SK-N-SH (cell line): ENCODE measurements at regions not wholly inside any gene's neighbourhood (a gene's known extent, or its start where the extent isn't known, plus 50 kb on each side); places are given as distances from the start of the nearest gene placed in this dataset.

Source experiments
- CTCF ChIA-PET: fragments of 300-600, 350-600 bp; formaldehyde crosslinking; extraction: SDS; loops from one replicate; lab custom pipeline; 2021; lab: Yijun Ruan, JAX
- POLR2A ChIA-PET: fragments of 350-600 bp; sonication (Branson Sonifier 250); formaldehyde crosslinking; extraction: SDS; loops from one replicate; lab custom pipeline; 2020; ENCODE audit warnings: antibody characterized with exemption, inconsistent platforms; lab: Yijun Ruan, JAX
- DNase-seq: peaks from one replicate; pipeline ENCODE4 v3.0.0; 2012
- H2AFZ ChIP-seq: fragments of 200-600 bp; sonication (generic); 2 replicates; pipeline ENCODE4 v1.8.1; 2016; ENCODE audit warnings: antibody characterized with exemption, mild to moderate bottlenecking, low read depth
- H3F3A ChIP-seq: fragments of 200-600 bp; sonication (generic); replicated peaks from 2 replicates; pipeline ENCODE3; 2016; ENCODE audit warnings: antibody characterized with exemption, mild to moderate bottlenecking; ENCODE audit not compliant: insufficient read depth
- H3K27ac ChIP-seq, 2 experiments: fragments of 200-500 bp in 1 of 2; fragments of 200-600 bp in 1 of 2; sonication (Bioruptor generic) in 1 of 2; sonication (generic), shearing (Covaris generic) in 1 of 2; 2 replicates each; pipeline versions ENCODE4 v1.5.1 to v1.6.1; 2014 to 2016; ENCODE audit warnings: low read depth in 2 of 2, inconsistent platforms in 1 of 2, low read length in 1 of 2, mild to moderate bottlenecking in 1 of 2, mixed read lengths in 1 of 2
- H3K27me3 ChIP-seq: fragments of 200-600 bp; sonication (generic), shearing (Covaris generic); 2 replicates; pipeline ENCODE4 v1.6.1; 2016; ENCODE audit warnings: mixed run types; ENCODE audit not compliant: insufficient read depth
- H3K36me3 ChIP-seq, 2 experiments: fragments of 200-500 bp in 1 of 2; fragments of 200-600 bp in 1 of 2; sonication (Bioruptor generic) in 1 of 2; sonication (generic) in 1 of 2; replicated peaks in 1 of 2; 2 replicates each; pipeline versions ENCODE3 to v1.5.1; 2014 to 2016; ENCODE audit warnings: low read length in 1 of 2, mild to moderate bottlenecking in 1 of 2; ENCODE audit not compliant: insufficient read depth in 2 of 2, control insufficient read depth in 1 of 2
- H3K4me1 ChIP-seq, 2 experiments: fragments of 200-500 bp in 1 of 2; fragments of 200-600 bp in 1 of 2; sonication (Bioruptor generic) in 1 of 2; sonication (generic), shearing (Covaris generic) in 1 of 2; 2 replicates each; pipeline versions ENCODE4 v1.5.1 to v1.6.1; 2014 to 2016; ENCODE audit warnings: low read depth in 1 of 2, low read length in 1 of 2, mixed run types in 1 of 2; ENCODE audit not compliant: insufficient read depth in 2 of 2, control insufficient read depth in 1 of 2
- H3K4me2 ChIP-seq: fragments of 200-600 bp; sonication (generic), shearing (Covaris generic); 2 replicates; pipeline ENCODE4 v1.6.1; 2017; ENCODE audit warnings: mixed run types
- H3K4me3 ChIP-seq, 2 experiments: fragments of 200-500 bp in 1 of 2; fragments of 200-600 bp in 1 of 2; sonication (Bioruptor generic) in 1 of 2; sonication (generic), shearing (Covaris generic) in 1 of 2; 2 replicates each; pipeline versions ENCODE4 v1.5.1 to v1.8.1; 2014 to 2016; ENCODE audit warnings: low read depth in 2 of 2, inconsistent platforms in 1 of 2, low read length in 1 of 2, mild to moderate bottlenecking in 1 of 2, mixed read lengths in 1 of 2, moderate library complexity in 1 of 2
- H3K79me2 ChIP-seq: fragments of 200-600 bp; sonication (generic); 2 replicates; pipeline ENCODE4 v1.8.1; 2017; ENCODE audit warnings: mild to moderate bottlenecking; ENCODE audit not compliant: insufficient read depth
- H3K9ac ChIP-seq: fragments of 200-600 bp; sonication (generic); 2 replicates; pipeline ENCODE4 v1.6.1; 2017; ENCODE audit warnings: mixed run types
- H3K9me2 ChIP-seq: fragments of 200-600 bp; sonication (generic); 2 replicates; pipeline ENCODE4 v1.6.1; 2017; ENCODE audit warnings: mixed run types
- H3K9me3 ChIP-seq: fragments of 200-600 bp; sonication (generic); 2 replicates; pipeline ENCODE4 v1.6.1; 2017; ENCODE audit warnings: mixed run types, mild to moderate bottlenecking, moderate library complexity
- H4K20me1 ChIP-seq: fragments of 200-600 bp; sonication (generic); 2 replicates; pipeline ENCODE4 v1.6.1; 2017; ENCODE audit warnings: mild to moderate bottlenecking, mixed run types; ENCODE audit not compliant: insufficient read depth
- CHD2 ChIP-seq: fragments of 150-350 bp; IDR thresholded peaks from 2 replicates; pipeline ENCODE4 v1.6.1; 2018; ENCODE audit warnings: low read length; ENCODE audit not compliant: partially characterized antibody
- EP300 ChIP-seq, 2 experiments: IDR thresholded peaks; 2 replicates each; pipeline versions ENCODE4 v1.4.0 to v1.6.1; 2012; ENCODE audit warnings: borderline replicate concordance in 1 of 2, low read depth in 1 of 2, low read length in 1 of 2
- EZH2phosphoT487 ChIP-seq: fragments of 200-600 bp; sonication (generic); IDR thresholded peaks from 2 replicates; pipeline ENCODE4 v1.6.1; 2017; ENCODE audit warnings: low read depth, mixed run types, mild to moderate bottlenecking, antibody characterized with exemption, moderate library complexity, borderline replicate concordance
- FOSL2 ChIP-seq: IDR thresholded peaks from 2 replicates; pipeline ENCODE4 v1.4.0; 2012; ENCODE audit warnings: low read depth, mild to moderate bottlenecking, moderate library complexity, borderline replicate concordance
- FOXJ3 ChIP-seq: sonication (generic); formaldehyde crosslinking; IDR thresholded peaks from 2 replicates; pipeline ENCODE4 v1.5.1; 2020; ENCODE audit warnings: mild to moderate bottlenecking, missing genetic modification reagents
- GATA2 ChIP-seq: sonication (generic); formaldehyde crosslinking; IDR thresholded peaks from 2 replicates; pipeline ENCODE4 v1.5.0; 2020; ENCODE audit warnings: mild to moderate bottlenecking, missing genetic modification reagents
- IRF3 ChIP-seq: fragments of 150-350 bp; IDR thresholded peaks from 2 replicates; pipeline ENCODE4 v1.6.1; 2016; ENCODE audit warnings: mild to moderate bottlenecking, low read depth, low read length
- JUND ChIP-seq: IDR thresholded peaks from 2 replicates; pipeline ENCODE4 v1.4.0; 2012
- NFIC ChIP-seq: IDR thresholded peaks from 2 replicates; pipeline ENCODE4 v1.4.0; 2012; ENCODE audit warnings: borderline replicate concordance
- NRF1 ChIP-seq: IDR thresholded peaks from 2 replicates; pipeline ENCODE4 v1.6.1; 2012; ENCODE audit warnings: low read depth, mild to moderate bottlenecking, low read length
- PBX3 ChIP-seq: IDR thresholded peaks from 2 replicates; pipeline ENCODE4; 2012
- POLR2AphosphoS5 ChIP-seq: IDR thresholded peaks from 2 replicates; pipeline ENCODE4 v1.6.1; 2012; ENCODE audit warnings: low read depth, low read length
- RAD21 ChIP-seq: IDR thresholded peaks from 2 replicates; pipeline ENCODE4 v1.6.1; 2012; ENCODE audit warnings: mild to moderate bottlenecking, low read length
- RXRA ChIP-seq: IDR thresholded peaks from 2 replicates; pipeline ENCODE4 v1.4.0; 2012; ENCODE audit warnings: low read depth, mild to moderate bottlenecking, borderline replicate concordance
- SIN3A ChIP-seq: IDR thresholded peaks from 2 replicates; pipeline ENCODE4 v1.6.1; 2012; ENCODE audit warnings: low read depth, mild to moderate bottlenecking, low read length, moderate library complexity, borderline replicate concordance
- TAF1 ChIP-seq: IDR thresholded peaks from 2 replicates; pipeline ENCODE4 v1.6.1; 2012; ENCODE audit warnings: low read depth, mild to moderate bottlenecking, low read length, moderate library complexity, borderline replicate concordance
- USF2 ChIP-seq: fragments of 150-350 bp; IDR thresholded peaks from 2 replicates; pipeline ENCODE4 v1.6.1; 2017; ENCODE audit warnings: antibody characterized with exemption, low read length, low read depth, borderline replicate concordance
- WGBS: methylation state at CpG from one replicate; pipeline ENCODE4 v1.1.6; 2017; ENCODE audit warnings: low lambda C conversion rate; 5-methylcytosine and 5-hydroxymethylcytosine counted together
- TF ChIP-seq, protein P1 (sequence below): IDR thresholded peaks from 2 replicates; pipeline ENCODE4 v1.4.0; 2012; ENCODE audit warnings: low read depth

DNA sequence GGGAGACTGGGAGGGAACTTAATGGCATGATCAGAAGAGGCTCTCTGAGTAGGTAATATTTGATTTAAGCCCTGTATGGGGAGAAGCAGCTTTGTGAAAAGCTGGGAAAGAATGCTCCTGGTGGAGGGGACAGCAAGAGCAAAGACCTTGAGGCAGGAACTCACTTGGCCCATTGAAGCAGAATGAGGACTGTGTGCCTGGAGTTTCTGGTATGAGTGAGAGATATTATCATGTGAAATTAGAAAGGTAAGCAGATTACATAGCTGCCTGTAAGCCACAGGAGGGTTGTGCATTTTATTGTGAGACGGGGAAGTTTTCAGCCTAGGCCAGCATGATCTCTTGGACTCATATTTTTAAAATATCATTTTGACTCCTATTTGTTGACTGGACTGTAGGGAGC is 502.1 kb downstream of the DHX35 start:
- POLR2A ChIA-PET, result no interaction called here
- no peak overlapping the region for H2AFZ ChIP-seq
- H3F3A ChIP-seq, result no peaks in the 10 kb centered on the region
- H3K9ac ChIP-seq, result no peak overlapping the region
- no peaks in the 10 kb centered on the region for H3K27me3 ChIP-seq
- no peaks in the 10 kb centered on the region for H3K36me3 ChIP-seq
- H3K4me1 ChIP-seq, result peaks cover 0 to 7% of the 10 kb centered on the region in 2 experiments; a peak in 2 of 4 replicates
- WGBS, result 22% methylated on average over 1 of the region's 1 CpG
- CTCF ChIA-PET, result interaction anchor here (1.6 to 2.5 kb wide), 2 partner anchors 13 to 195 kb away, joined by 4 to 9 read pairs; no protein-coding TSS in a partner anchor
- TF ChIP-seq GATA2 (CRISPR knock-in tag), result peak; percentile 68
- no peak for TF ChIP-seq IRF3
- peak; percentile 11; the same call in 1 of the 2 replicates for TF ChIP-seq RAD21
- no peak for TF ChIP-seq NFIC
- no peak for TF ChIP-seq FOXJ3 (CRISPR knock-in tag)
- TF ChIP-seq SIN3A, result no peak
- H3K9me3 ChIP-seq, result no peaks in the 10 kb centered on the region
- no peaks in the 10 kb centered on the region for H3K9me2 ChIP-seq
- H3K4me2 ChIP-seq, result no peak overlapping the region
- no peak overlapping the region for H3K27ac ChIP-seq
- no peak overlapping the region for H3K4me3 ChIP-seq
- peak; percentile 4 for DNase-seq
- no peaks in the 10 kb centered on the region for H4K20me1 ChIP-seq
- H3K79me2 ChIP-seq, result no peaks in the 10 kb centered on the region

GRCh38 chr20:39462416-39462945 is 500.3 kb downstream of the DHX35 start:
- H3K4me3 ChIP-seq, result no peak overlapping the region
- CTCF ChIA-PET, result interaction anchor here (2.5 kb wide), 1 partner anchor 193 kb away, joined by 9 read pairs; no protein-coding TSS in a partner anchor
- no peak overlapping the region for H3K27ac ChIP-seq
- no peaks in the 10 kb centered on the region for H3F3A ChIP-seq
- no peaks in the 10 kb centered on the region for H3K79me2 ChIP-seq
- TF ChIP-seq EZH2phosphoT487, result no peak
- no peak for TF ChIP-seq USF2
- TF ChIP-seq POLR2AphosphoS5, result no peak
- TF ChIP-seq NRF1, result no peak
- no peak for TF ChIP-seq NFIC
- no peak for TF ChIP-seq RXRA
- no peak for TF ChIP-seq CHD2
- TF ChIP-seq EP300 (IDR thresholded peaks at IDR 0.05; ENCODE audit: borderline replicate concordance in 1 of 2, low read depth in 1 of 2, low read length in 1 of 2), result no peak
- TF ChIP-seq, protein P1, sequence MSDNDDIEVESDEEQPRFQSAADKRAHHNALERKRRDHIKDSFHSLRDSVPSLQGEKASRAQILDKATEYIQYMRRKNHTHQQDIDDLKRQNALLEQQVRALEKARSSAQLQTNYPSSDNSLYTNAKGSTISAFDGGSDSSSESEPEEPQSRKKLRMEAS, result no peak
- no peak for TF ChIP-seq PBX3
- TF ChIP-seq FOSL2, result no peak
- no peak for TF ChIP-seq SIN3A
- no peak for TF ChIP-seq TAF1
- no peak for TF ChIP-seq JUND
- TF ChIP-seq GATA2 (CRISPR knock-in tag), result no peak
- no peak overlapping the region for H2AFZ ChIP-seq
- H3K9ac ChIP-seq, result no peak overlapping the region
- no peaks in the 10 kb centered on the region for H4K20me1 ChIP-seq
- no peaks in the 10 kb centered on the region for H3K27me3 ChIP-seq
- H3K4me1 ChIP-seq, result peaks cover 0 to 7% of the 10 kb centered on the region in 2 experiments; a peak in 2 of 4 replicates
- H3K9me2 ChIP-seq, result no peaks in the 10 kb centered on the region
- no peaks in the 10 kb centered on the region for H3K36me3 ChIP-seq
- no peak overlapping the region for H3K4me2 ChIP-seq
- no peaks in the 10 kb centered on the region for H3K9me3 ChIP-seq
- POLR2A ChIA-PET, result no interaction called here
- WGBS, result 12% methylated on average over 5 of the region's 5 CpGs
- no peak for DNase-seq
